ENCODE measurements at regions not wholly inside any gene's neighbourhood (a gene's known extent, or its start where the extent isn't known, plus 50 kb on each side); places are given as distances from the start of the nearest gene placed in this dataset.
"Not testable (repeated sequence)": the region's sequence is repeated elsewhere in the genome, so short reads cannot be mapped to it uniquely, and the experiment has no call there.

GRCh38 chr12:93979189-93979588, 169.2 kb upstream of the PLXNC1 start:
- DNase-seq: peak in 2 of 5 experiments; percentile 3 to 61

- DNase-seq: no peak
These were observed 167.7 kb upstream of the PLXNC1 start for GRCh38 chr12:93980711-93981110.

DNA sequence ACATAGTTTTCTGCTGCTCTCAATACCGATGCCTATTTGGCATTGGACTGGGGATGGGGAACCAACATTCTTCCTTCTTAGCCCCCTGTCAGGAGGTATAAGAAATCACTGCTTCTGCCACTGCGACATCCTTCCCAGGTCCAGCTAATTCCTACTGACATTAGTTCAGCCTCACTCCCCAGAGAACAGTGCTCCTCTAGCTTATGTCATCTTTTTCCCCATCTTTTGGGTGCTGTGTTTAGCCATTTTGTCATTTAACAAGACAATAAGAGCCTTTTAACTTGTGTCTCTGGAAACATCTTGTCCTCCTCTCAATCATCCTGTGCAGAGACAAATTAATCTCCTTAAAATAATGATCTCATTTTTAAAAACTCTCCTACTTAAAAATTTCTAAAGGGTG, 167.0 kb upstream of the PLXNC1 start:
- no peak for DNase-seq

DNA sequence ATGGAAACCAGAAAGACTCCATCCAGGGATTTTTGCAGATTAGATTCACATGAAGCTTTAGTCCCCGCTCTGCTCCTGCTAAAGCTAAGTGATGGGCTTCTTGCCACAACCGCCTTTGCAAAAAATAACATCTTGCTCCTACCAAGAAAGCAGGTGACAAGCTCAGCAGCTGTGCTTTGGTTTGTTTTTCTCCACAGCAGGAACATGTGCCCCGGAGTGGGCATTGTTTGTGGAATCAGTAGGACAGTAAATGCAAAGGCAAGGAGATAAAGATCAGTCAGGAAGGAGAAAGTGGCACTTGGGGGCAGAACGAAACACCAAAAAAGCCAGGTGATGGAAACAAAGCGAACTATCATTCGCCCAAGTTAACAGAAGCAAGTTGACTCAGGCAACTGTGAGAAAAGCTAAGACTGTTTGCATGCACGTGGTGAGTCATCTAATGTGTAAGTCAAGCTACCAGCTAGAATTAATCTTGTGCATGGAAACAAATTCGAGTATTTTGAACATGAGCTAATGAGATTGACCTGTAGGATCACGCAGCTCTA, 165.5 kb upstream of the PLXNC1 start:
- peak in 1 of 5 experiments; percentile 56 for DNase-seq

DNA sequence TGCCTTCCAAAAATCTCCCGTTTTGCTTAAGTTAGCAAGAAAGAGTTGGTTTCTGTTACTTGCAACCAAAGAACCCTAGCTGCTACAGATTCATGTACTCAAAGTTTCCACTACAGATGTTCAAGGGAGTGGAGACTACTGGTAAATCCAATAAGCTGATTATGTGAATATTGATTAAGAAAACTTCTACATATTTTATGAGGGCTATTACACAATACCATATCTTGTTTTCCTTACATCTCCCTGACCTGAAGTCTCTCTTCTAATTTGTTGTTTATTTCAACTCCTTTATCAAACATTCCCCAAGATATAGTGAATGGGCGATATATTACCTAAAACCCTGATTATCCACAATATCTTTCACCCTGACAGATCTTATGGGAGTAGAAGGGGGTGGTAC, 164.4 kb upstream of the PLXNC1 start:
- no peak for DNase-seq

DNA sequence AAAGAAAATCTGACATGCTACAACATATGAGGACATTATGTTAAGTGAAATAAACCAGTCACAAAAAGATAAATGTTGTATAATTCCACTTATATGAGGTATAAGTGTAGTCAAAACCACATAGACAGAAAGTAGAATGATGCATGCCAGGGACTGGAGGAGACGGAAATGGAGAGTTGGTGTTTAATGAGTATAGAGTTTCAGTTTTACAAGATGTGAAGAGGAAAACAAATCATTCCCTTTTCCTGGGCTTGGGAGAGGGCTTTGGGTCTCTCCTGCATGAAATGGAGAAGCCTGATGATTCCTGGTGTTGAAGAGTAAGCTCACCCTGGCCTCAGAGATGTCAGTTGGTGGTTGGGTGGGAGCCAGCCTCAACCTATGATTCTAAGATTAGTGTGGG, 158.4 kb upstream of the PLXNC1 start:
- no peak for DNase-seq

- DNase-seq: no peak
These were observed 157.3 kb upstream of the PLXNC1 start for GRCh38 chr12:93990832-93991803.

DNA sequence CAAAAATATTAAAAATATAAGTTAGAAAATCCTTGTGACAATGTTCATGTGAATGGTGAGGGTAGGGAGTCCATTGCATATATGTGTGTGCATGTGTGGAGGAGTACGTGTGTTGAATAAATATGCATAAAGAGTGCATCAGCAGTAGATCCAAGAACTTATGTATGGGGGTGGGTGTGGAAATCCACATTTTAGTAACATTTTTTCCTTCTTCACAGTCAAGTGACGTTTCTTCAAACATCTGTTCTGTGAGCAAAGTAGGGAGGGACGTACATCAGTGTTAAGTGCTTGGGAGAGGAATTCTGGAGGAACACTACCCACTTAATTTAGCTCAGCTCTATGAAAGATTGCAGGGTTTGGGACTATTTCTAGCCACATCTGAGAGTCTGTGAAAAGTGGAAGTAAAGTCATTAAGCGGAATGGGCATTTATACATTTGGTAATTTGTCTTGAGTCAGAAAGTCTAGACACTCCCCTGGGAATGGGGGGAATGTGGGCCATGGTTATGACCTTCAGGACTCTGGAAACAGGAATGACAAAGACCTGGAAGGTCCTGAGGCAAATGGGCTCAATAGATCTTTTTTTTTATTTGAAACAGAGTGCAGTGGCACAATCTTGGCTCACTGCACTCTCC, 156.4 kb upstream of the PLXNC1 start:
- DNase-seq: no peak

DNA sequence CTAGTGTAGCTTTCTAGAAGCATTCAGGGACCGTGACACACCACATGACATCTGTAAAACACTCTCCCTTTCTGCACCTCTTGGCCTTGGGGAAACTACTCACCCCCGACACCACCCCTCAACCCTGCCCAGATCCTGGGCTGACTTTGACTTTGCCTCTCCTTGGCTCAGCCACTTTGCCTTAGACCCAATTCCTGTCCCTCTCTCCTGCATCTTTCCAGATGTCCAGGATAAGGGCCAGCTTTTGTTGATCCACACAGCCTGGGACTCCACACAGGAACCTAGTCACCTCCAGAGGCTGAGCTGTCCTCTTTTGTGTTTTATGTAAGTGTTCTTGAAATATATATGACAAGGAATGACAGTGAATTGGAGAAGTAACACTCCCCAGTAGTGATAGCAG, 153.7 kb upstream of the PLXNC1 start:
- no peak for DNase-seq

DNA sequence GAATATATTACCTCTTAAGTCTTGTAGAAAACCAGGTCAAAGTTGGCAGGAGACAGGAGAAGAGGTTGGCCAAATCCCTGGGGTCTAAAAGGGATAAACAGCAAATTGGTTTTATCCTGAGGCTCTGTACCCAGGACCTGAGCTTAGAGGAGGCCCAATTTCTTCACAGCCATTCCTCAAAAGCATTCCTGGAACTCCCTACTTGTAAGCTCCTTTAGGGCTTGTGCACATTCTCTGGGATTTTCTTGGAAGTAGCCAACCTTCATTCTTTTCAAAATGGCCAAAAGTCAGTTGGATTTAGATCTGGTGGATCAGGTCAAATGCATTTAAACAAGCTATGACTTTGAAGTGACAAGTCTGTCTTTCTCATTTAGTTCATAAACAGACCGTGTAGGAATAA, 152.1 kb upstream of the PLXNC1 start:
- DNase-seq: no peak

DNA sequence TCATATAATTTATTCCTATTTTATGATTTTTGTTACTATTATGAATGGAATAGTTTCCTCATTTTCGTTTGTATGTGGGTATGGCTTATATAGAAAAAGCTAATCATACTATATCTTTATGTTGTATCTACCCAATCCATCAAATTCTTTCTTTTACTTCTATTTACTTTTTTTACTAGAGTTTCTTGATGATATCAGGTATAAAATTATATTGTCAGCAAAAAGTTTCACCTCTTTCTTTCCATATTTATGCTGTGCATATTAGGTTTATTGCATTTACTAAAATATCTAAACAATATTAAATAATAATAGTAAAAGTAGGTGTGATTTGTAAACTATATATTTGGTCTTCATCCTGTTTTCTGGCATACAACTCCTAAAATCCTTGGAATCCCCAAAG, 146.7 kb upstream of the PLXNC1 start:
- no peak for DNase-seq

- not testable (repeated sequence) for DNase-seq
These were observed 145.5 kb upstream of the PLXNC1 start for GRCh38 chr12:94002925-94003324.

DNA sequence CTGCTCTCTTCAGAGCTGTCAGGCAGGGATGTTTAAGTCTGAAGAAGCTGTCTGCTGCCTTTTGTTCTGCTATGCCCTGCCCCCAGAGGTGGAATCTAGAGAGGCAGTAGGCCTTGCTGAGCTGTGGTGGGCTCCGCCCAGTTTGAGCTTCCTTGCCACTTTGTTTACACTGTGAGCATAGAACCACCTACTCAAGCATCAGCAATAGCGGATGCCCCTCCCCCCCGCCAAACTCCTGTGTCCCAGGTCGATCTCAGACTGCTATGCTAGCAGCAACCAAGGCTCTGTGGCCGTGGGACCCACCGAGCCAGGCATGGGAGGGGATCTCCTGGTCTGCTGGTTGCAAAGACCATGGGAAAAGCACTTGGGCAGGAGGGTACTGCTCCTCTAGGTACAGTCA, 140.5 kb upstream of the PLXNC1 start:
- peak in 3 of 5 experiments; percentile 3 to 78 (median 46) for DNase-seq

GRCh38 chr12:94010307-94010706, 138.1 kb upstream of the PLXNC1 start:
- no peak for DNase-seq

- DNase-seq: no peak
These were observed 136.3 kb upstream of the PLXNC1 start for GRCh38 chr12:94012071-94012470.

DNA sequence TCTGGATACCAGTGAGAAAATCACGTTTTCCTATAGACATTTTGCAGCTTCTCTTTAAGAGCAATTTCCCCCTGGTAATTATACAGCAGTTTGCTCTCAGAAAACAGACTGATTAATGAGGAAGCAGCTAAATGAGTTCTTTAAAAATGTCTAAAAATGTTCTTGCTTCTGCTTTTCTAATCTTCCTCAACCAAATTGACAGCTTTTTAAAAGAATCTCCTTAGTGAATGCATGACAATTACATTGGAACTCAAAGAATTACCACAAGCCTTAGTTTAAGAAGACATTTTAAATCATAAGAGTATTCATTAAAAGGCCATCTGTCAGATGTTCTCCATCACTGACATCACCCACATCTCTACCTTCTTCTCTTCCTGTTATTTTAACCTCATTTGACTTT, 135.8 kb upstream of the PLXNC1 start:
- DNase-seq: no peak

GRCh38 chr12:94017247-94017646, 131.1 kb upstream of the PLXNC1 start:
- DNase-seq: not testable (repeated sequence)

DNA sequence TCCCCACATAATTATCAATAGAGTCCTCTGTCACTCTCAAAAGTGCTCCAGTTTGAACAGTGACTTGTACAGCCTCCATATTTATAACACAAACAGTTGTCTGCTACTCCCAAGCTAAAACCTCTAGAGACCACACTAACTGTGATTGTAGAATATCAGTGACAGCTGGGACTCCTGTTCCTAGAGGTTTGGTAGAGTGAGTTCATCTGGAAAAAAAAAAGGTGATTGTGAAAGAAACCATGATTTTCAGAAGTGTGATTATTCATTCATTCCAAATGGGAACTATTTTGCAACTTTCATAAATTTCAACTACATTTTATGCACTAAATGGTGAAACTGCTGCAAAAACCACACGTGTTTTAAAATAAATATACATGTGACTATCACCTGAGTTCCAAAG, 128.0 kb upstream of the PLXNC1 start:
- DNase-seq: no peak

GRCh38 chr12:94023879-94024278, 124.5 kb upstream of the PLXNC1 start:
- DNase-seq: no peak

GRCh38 chr12:94025068-94025467, 123.3 kb upstream of the PLXNC1 start:
- DNase-seq: no peak

- no peak for DNase-seq
These were observed 122.6 kb upstream of the PLXNC1 start for GRCh38 chr12:94025756-94026155.

DNA sequence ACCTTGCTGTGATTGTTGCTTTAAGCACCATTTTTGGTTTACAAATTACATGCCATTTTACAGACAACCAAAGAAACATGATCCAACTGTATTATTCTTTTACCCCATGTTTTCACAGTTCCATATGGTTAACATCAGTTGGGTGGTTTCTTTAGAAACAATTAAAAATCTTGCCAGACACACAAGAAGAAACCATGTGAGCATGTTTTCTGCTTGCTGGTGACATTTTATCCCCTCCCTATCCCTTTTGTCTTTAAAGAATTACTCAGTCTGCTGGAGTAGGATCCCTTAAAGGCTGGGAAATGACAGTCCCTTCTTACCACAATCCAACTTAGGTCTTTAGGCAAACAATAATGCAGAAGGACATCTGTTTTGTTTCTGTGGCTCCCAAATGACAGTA, 121.8 kb upstream of the PLXNC1 start:
- DNase-seq: no peak

GRCh38 chr12:94027561-94027960, 120.8 kb upstream of the PLXNC1 start:
- no peak for DNase-seq

DNA sequence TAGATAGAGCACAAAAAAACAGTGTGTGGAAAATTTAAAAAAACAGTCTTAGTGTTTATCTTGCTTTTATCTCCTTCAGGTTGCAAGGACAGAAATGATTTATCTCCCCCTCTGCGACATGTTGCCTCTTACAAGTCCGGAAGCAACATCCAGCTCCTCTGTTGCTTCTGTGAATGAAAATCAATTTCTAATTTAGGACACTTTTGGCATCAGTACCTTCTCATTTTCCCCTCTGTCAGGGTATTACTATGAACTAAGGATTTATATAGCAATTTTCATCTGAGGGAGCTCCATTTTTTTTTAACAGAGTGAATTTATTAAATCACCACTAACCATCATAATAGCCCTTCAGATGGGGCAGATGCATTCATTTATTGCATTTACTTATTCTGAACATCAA, 116.6 kb upstream of the PLXNC1 start:
- no peak for DNase-seq

All from T-helper 2 cell (primary cell).